Stimulated activated CD8-positive, alpha-beta memory T cell treated with anti-CD3 and anti-CD28 coated beads, Interleukin-15, amount 100 ng/mL, for 24 hours (primary cell): ENCODE measurements at regions not wholly inside any gene's neighbourhood (a gene's known extent, or its start where the extent isn't known, plus 50 kb on each side); places are given as distances from the start of the nearest gene placed in this dataset.

Source experiments
- DNase-seq: peaks from one replicate; pipeline ENCODE4 v3.0.0-alpha.2; 2020; ENCODE audit warnings: low read depth

DNA sequence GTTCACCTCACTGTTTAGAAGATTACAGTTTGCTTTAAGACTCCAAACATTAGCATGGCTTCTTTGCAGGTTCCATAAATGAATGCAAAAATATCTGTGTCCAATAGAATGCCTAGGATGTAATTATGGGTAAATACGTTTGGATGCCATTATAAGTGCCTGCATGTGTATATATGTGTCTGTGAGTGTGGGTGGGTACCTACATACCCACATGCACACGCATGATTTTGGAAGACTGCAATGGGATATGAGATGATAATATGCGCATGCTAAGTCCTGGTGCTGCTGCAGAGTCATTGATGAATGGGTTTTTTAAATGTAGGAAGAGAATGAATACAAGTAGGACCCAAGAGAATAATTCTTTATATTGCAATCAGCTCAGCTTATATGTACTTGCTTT, 406.4 kb downstream of the ZSWIM6 start:
- DNase-seq: no peak

- no peak for DNase-seq
Observed at GRCh38 chr5:61744690-61745619, 412.9 kb downstream of the ZSWIM6 start.

DNA sequence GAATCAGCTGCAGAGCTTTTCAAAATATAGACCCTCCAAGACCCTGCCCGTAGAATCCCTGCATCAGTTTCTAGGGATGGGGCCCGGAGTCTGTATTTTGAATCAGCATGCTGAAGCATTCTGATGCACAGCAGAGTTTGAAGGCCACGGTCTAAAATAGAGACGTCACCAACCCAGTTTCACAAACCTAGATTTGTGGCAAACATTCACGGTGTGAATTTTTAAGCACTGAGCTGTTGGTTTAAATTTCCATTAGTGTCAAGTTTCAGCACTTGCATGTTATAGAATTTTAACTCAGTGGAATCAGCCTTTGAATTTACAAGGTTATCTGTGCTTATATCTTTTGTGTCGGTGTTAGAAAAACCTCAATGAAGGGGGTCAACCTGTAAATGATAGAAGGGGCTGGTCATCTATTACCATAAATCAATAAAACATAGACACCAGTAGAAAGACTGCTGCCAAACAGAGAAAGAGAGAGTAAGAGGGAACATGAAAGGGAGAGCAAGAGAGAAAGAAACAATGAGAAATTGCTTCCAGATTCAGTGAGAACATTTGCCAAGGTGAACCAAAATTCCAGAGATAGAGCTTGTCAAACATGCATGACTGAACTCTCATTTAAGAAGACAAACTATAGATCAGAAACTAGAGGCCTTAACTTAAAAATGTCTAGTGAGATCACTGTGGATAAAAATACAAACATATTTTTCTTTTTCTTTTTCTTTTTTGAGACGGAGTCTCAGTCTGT, 414.9 kb downstream of the ZSWIM6 start:
- DNase-seq: no peak

DNA sequence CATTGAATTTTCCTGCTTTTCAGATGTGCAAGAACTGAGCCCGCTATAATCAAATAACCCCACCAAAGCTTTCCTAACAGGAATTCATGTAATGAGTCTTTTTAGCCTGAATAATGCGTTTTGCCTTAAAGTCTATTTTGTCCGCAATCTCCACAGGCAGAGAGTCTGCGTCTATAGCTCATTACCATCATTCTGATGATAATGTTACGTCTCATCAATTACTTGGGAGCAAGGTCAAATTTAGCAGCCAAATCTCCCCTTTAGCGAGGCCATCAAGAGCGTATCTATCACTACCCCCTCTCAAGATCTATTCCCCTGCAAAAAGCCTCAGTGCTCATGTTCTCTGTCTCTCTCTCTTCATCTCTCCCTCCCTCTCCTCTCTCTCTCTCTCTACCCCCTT, 416.1 kb downstream of the ZSWIM6 start:
- no peak for DNase-seq

DNA sequence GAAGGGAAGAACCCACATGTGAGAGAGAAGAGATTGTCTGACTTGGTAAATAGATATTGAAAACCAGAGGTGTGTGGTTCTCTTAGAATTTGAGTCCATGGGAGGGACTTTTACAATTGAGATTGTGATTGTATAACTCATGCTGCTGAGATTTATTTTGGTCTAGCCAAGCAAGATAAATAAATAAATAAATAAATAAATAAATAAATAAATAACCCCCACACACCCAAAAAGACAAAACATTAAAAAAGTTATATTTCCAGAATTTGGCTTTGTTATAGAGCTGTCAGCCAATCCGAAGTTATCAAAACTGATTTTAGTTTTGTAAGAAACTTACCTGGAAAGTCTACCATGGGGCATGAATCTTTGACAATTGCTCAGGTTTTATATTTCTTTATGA, 416.6 kb downstream of the ZSWIM6 start:
- no peak for DNase-seq

DNA sequence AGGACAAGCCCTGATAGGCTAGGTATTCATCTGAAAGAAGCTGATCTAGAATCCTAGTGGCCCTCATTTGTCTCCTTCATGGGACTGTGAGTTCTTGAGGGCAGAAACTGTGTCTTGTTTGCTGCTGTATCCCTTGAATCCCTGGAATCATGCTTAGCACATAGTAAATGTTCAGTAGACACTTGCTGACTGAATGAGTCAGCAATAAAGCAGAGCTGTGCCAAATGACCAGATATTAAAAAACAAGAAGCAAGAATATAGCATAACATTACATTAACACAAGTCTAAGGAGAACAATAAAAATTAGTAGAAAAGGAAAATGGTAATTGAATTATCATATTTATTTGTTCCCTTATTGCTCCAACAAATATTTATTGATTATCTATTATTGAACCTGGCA, 420.5 kb downstream of the ZSWIM6 start:
- DNase-seq: no peak

DNA sequence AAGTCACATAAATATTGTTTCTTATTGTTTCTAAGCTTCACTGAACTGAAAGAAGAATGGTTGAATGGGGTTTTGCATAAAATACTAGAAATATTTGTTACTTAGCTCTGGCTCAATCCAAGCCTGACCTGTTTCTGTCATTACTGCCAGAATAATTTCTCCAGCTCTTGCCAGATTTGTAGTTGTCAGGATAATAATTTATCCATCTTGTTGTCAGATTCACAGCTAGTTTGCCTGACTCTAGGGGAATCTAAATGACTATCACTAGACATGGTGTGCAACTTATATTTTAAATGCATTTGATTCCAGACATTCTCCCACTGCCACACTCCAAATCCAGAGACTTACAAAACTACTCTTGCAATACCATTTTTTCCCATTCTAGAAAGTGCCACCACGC, 422.7 kb downstream of the ZSWIM6 start:
- DNase-seq: no peak

DNA sequence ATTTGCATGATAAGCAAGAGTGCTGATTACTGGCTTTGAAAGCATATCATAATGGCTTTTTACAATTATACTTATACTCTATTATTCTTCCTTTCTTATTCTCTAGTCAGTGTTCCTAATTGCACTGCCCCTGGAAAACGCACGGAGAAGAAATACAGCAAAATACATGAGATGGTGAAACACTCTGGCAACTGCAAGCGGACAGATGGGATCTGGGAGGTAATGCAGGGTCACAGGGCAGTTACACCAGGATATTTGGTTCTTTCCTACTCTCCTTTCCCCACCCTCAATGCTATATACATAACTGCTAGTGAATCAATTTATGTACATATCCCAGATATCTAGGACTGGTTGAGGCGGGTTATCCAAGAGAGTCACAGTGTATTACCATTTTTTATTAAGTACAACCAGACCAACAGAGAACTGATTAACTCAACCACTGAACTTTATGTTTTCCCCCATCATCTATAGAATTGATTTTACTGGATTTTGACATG, 423.7 kb downstream of the ZSWIM6 start:
- no peak for DNase-seq

DNA sequence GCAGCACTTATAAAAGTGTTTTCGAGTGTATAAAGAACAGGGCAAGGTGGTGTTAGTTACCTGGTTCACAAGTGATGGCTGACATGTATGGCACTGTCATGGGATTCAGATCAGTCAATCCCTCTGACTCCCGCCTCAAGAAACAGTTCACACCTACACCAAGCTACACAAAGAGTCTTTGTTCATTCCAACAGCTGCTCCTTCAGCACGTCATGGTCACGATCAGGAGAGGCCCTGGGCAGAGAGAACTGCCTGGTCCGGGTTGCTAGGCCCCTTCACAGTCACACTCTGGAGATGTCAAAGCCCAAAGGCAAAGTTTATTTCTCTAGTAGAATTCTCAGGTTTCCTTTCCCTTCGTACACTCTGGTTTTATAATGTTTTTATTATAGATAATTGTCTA, 426.7 kb downstream of the ZSWIM6 start:
- no peak for DNase-seq

DNA sequence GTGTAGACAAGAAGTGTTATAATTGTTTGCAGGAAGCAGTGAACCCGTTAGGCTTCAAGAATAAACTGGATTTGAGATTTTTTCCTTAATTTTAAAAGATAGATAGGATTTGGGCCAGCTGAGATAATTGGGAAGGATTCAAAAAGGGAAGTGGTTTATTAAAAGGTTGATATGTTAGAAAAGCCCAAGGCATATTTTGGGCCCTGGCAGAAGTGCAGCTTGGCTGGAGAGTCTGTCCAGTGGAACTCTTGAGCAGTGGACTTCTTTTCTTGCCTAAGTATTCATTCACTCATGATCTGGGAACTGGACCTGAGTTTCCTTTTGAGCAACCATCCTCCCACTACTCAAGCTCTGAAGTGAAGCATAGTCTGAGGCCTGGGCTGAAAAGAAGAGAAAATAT, 433.4 kb downstream of the ZSWIM6 start:
- no peak for DNase-seq

- DNase-seq: no peak
Observed at GRCh38 chr5:61766141-61766540, 434.1 kb downstream of the ZSWIM6 start.

DNA sequence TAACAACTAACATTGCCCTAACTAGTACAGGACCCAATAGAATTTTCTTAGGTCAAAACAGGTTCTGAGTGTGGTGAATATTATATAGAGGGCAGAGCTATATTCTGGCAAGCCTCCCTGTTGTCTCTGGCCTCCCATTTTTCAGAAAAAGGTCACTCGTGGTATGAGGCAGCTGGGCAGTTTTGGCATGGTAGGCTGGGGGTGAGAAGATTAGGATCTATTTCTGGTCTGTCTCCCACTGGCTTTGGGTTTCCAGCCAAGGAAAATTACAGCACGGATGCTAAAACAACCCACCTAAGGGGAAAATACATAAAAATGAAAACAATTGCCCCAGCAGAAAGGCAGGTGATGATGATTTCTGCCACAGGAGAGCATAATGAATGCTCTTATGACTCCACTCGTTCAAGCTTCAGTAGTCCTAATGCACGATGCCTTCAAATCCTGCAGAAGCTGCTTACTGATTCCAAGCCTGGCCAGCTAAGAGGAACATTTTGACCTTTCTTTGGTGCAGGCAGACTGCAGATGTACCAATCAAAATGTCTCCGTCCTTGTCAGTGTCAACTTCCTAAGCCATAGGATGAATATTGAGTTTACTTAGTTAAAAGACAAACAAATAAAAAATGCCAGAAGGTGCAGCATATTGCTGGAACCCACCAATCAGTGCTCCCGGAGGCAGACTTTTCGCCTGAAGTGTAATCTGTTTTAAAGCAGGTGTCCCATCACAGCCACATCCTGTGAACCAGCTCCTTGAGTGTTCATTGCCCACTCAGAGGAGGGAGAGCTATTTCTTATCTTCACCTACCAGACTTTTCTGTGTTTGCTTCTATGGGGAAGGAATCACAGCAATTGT, 435.4 kb downstream of the ZSWIM6 start:
- no peak for DNase-seq

GRCh38 chr5:61768692-61769281, 436.7 kb downstream of the ZSWIM6 start:
- no peak for DNase-seq

DNA sequence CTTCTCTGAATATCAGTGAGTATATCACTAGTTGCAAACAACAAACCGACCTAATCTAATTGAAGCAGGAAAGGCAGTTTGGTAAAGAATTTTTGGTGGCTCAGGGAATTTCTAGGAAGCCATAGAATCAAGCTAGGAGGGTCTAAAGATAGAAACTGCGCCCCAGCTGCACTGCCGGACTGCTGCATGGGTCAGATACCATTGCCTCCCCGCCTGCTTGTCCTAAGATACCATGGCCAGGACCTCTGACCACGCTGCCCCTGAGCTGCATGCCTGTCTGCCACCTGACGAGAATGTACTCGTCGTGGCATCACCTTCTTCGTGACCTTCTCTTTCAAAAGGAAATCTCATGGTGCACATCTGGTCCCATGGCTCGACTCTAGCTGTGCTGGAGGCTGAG, 439.0 kb downstream of the ZSWIM6 start:
- DNase-seq: no peak

GRCh38 chr5:61771808-61772207, 439.8 kb downstream of the ZSWIM6 start:
- DNase-seq: no peak

DNA sequence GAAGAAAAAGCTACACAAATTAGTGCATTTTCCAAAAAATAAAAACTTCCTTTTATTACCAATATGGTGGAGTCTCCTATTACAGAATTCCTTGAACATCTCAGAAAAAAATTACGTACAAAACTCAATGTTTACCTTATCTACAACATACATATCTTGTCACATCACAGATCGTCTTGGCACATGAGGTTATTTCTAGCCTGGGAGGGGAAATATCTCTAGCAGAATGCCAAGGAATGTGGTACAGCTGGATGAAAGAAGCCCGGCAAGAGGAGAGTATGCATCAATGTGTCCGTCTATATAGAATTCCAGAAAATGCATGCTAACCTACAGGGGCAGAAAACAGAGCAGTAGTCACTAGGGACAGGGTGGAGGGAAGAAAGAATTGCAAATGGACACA, 443.8 kb downstream of the ZSWIM6 start:
- DNase-seq: no peak

DNA sequence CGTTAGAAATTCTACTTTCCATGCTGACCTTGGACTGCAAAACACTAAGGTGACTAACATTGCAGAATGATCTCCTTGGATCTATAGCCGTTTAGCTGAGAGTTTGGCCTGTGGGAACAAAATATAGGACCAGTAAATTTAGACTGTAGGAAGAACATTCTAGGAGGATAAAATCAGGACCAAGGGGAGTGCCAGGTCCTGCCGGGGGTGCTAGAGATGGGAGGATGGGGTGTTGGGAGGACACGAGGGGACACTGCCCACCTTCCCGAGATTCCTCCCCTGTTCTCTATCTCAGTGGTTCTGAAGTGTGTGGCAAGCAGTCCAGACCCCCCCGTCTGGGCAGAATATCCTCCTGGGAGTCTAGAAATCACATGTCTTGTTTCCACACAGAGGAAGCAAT, 445.2 kb downstream of the ZSWIM6 start:
- DNase-seq: no peak

- no peak for DNase-seq
Observed at GRCh38 chr5:61779743-61780142, 447.7 kb downstream of the ZSWIM6 start.

- DNase-seq: no peak
Observed at GRCh38 chr5:61783481-61783880, 451.4 kb downstream of the ZSWIM6 start.

DNA sequence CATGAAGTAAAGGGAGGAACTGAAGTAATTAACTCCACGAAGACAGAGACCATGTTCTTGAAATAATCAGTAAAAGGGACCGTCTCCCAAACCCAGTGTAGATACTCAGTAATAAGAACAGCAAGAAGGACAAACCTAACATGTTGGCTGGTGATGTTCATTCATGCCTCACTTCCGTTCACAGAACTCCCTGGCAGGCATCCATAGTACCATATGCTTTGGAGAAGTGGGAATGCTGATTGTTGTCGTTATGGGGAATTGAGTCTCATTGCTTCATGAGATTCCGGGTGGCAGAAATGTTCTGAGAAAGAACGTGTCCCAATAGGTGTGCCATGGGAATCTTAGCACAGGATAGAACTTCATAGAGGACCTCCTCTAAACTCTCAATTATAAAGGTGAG, 452.3 kb downstream of the ZSWIM6 start:
- no peak for DNase-seq

DNA sequence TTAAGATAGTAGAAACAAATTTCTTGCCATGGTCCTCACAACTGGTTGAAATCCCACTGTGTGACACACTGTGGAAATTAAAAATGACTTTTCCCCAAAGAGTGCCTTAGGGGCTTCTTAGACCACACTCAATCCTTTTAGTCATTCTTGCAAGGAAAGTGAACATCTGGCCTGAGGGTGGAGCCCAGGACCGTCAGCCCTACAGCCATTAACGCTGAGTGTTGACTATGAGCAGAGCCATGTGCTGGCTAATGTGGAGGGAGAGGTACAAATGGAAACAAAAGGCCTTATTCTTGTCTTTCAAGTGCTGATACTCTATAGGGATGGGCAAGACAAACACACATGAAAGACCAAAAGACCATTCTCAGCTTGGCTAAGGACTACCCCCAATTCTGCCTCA, 456.5 kb downstream of the ZSWIM6 start:
- no peak for DNase-seq

DNA sequence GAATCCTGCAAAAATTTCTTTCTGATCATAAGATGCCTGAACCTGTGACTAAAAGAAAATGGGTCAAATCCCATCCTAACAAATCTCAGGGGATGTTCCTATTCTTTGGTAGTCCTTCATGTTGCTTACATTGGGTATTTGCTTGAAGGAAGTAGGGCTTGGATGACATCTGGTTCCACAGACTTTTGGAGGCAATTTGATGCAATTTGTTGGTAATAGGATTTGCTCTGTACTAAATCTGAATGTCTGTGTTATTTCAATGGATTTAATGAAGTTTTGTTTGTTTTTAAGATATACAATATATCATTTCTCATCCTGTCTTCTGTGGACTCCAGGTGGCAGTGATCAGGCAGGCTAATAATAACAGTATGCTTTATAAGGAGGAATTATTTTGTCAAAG, 457.9 kb downstream of the ZSWIM6 start:
- no peak for DNase-seq
